ENCODE measurements at regions not wholly inside any gene's neighbourhood (a gene's known extent, or its start where the extent isn't known, plus 50 kb on each side); places are given as distances from the start of the nearest gene placed in this dataset.

DNA sequence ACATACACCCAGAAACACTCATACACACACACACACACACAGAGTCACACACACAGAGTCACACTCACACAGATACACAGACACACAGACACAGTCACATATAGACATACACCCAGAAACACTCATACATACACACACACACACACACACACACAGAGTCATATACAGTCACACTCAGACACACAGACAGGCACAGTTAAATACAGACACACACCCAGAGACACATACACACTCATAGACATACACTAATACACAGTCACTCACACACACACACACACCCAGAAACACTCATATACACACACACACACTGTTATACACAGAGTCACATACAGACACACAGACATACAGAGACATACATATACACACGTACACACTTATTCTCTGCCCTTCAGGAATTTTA, 250.9 kb downstream of the QKI start:
- Histone ChIP-seq H3K4me3 (no peak overlapping the region), H3K4me2 (peak overlapping the region; percentile 7 to 95 (median 93); a peak in 17 of 22 replicates), H3K27ac (peak overlapping the region in 10 of 11 experiments; percentile 9 to 93 (median 66); a peak in 11 of 22 replicates), H3K9ac (no peak overlapping the region), H3K9me3 (replicated peaks in 1 of 11) (peaks cover 0 to 4% (median 0%) of the 10 kb centered on the region in 11 experiments; a peak in 1 of 22 replicates), H3K4me1 (peaks cover 50 to 84% (median 65%) of the 10 kb centered on the region in 10 experiments), H3K36me3 (no peaks in the 10 kb centered on the region), H3K27me3 (no peaks in the 10 kb centered on the region), H4K20me1 (no peaks in the 10 kb centered on the region)
- TF ChIP-seq Cebpa-rat (IDR thresholded peaks at IDR 0.05) = no peak

- Histone ChIP-seq H3K27me3 (no peaks in the 10 kb centered on the region), H3K4me1 (peaks cover 43 to 75% (median 56%) of the 10 kb centered on the region in 10 experiments), H3K27ac (peak overlapping the region in 2 of 11 experiments; percentile 30 to 56; a peak in 3 of 22 replicates), H3K36me3 (no peaks in the 10 kb centered on the region), H4K20me1 (no peaks in the 10 kb centered on the region), H3K4me2 (no peak overlapping the region), H3K9me3 (replicated peaks in 1 of 11) (peaks cover 0 to 4% (median 0%) of the 10 kb centered on the region in 11 experiments; a peak in 1 of 22 replicates), H3K4me3 (no peak overlapping the region), H3K9ac (no peak overlapping the region)
- TF ChIP-seq Cebpa-rat (IDR thresholded peaks at IDR 0.05) = no peak
These were observed 249.1 kb downstream of the QKI start for GRCh38 chr6:163663575-163663974.

DNA sequence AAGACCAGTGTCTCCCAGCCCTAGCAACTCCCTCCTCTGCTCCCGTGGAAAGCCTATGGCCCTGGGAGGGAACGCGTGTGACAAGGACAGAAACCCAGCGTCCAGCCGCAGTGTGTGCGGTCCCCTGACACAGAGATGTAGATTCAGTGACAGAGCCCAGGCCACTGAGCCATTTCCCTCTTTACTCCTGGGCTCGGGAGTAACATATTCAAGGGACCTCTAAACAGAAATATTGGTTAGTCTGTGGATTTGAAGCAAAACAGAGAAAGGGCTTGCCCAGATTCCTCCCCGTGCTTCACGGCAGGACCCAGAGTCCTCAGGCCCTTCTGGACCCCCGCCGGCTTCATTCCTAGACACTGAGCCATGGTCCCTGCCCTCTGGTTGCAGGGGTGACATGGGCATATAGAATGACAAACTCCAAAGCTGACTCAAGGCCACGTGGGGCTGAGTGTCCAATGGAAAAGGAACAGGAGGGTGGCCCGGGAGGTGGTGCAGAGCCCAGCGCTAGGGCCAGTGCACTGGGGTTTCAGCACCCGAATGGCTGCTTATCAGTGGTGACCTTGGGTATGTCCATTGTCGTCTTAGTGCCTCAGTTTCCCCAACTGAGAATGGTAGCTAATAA, 248.2 kb downstream of the QKI start:
- H3K27ac ChIP-seq = peak overlapping the region in 5 of 11 experiments; percentile 10 to 56 (median 30); a peak in 5 of 22 replicates

GRCh38 chr6:163661272-163661671, 246.8 kb downstream of the QKI start:
- H3K27ac ChIP-seq = peak overlapping the region in 9 of 11 experiments; percentile 2 to 56 (median 49); a peak in 15 of 22 replicates
- peaks cover 21 to 60% (median 35%) of the 10 kb centered on the region in 10 experiments for H3K4me1 ChIP-seq
- peak overlapping the region; percentile 24 to 82 (median 65) for H3K4me2 ChIP-seq
- no peak overlapping the region for H3K4me3 ChIP-seq
- H3K36me3 ChIP-seq = no peaks in the 10 kb centered on the region
- no peak for TF ChIP-seq Cebpa-rat (IDR thresholded peaks at IDR 0.05)
- H3K9me3 ChIP-seq (replicated peaks in 1 of 11) = peaks cover 0 to 9% (median 0%) of the 10 kb centered on the region in 11 experiments; a peak in 7 of 22 replicates
- H4K20me1 ChIP-seq = no peaks in the 10 kb centered on the region
- peak overlapping the region in 5 of 11 experiments; percentile 8 to 36 (median 16); a peak in 3 of 22 replicates for H3K9ac ChIP-seq
- H3K27me3 ChIP-seq = no peaks in the 10 kb centered on the region

More for the DNA sequence above, 248.2 kb downstream of the QKI start:
- Histone ChIP-seq H3K36me3 (no peaks in the 10 kb centered on the region), H3K4me2 (peak overlapping the region in 7 of 11 experiments; percentile 50 to 82 (median 72); a peak in 8 of 22 replicates), H3K4me1 (peaks cover 34 to 73% (median 48%) of the 10 kb centered on the region in 10 experiments), H3K4me3 (no peak overlapping the region), H3K9me3 (replicated peaks in 1 of 11) (peaks cover 0 to 4% (median 0%) of the 10 kb centered on the region in 11 experiments; a peak in 1 of 22 replicates), H4K20me1 (no peaks in the 10 kb centered on the region), H3K27me3 (no peaks in the 10 kb centered on the region), H3K9ac (no peak overlapping the region; a peak in 1 of 22 replicates)
- TF ChIP-seq Cebpa-rat (IDR thresholded peaks at IDR 0.05) = no peak

GRCh38 chr6:163659803-163660202, 245.3 kb downstream of the QKI start:
- Histone ChIP-seq H3K9ac (no peak overlapping the region), H4K20me1 (no peaks in the 10 kb centered on the region), H3K36me3 (no peaks in the 10 kb centered on the region), H3K27me3 (no peaks in the 10 kb centered on the region), H3K4me3 (no peak overlapping the region), H3K27ac (no peak overlapping the region), H3K9me3 (replicated peaks in 1 of 11) (peaks cover 0 to 9% (median 4%) of the 10 kb centered on the region in 11 experiments; a peak in 8 of 22 replicates), H3K4me2 (peak overlapping the region in 2 of 11 experiments; percentile 66 to 72; a peak in 4 of 22 replicates), H3K4me1 (peaks cover 12 to 46% (median 24%) of the 10 kb centered on the region in 10 experiments)
- TF ChIP-seq Cebpa-rat (IDR thresholded peaks at IDR 0.05) = no peak

DNA sequence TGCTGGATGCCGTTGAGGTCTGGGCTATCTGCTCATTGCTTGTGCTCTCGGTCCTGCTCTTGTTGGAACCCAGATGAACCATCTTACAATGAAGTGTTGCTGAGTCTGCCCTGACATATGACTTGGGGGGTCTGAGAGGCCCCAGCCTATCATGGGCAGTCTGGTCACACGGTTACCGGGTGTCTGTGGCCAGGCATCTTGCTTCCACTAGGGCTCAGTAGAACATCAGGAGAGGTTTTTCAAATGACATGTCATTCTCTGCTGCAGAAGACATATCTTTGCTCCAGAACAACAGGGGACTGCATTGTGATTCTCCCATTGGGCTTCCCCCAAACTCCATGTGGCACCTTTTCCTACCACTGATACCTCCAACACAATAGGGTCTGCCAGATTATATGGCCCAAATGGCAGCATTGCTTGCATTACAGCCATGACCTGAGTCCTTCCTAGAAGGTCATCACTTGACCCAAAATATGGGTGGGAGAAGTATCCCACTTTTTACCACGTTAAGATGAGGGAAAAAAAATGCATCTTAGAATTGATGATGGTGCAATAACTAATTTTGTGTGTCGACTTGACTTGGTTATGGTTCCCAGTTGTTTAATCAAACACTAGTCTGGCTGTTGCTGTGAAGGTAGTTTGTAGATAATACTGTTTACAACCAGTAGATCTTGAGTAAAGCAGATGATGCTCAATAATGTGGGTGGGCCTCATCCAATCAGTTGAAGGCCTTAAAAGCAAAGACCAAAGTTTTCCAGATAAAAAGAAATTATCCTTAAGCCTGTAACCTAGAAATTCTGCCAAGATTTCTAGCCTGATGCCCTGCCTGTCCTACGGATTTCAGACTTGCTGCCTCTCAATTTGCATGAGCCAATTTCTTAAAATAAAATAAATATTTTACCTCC, 241.0 kb downstream of the QKI start:
- no peak for TF ChIP-seq Cebpa-rat (IDR thresholded peaks at IDR 0.05)
- Histone ChIP-seq H3K9me3 (replicated peaks in 1 of 11) (peaks cover 0 to 9% (median 0%) of the 10 kb centered on the region in 11 experiments; a peak in 7 of 22 replicates), H4K20me1 (no peaks in the 10 kb centered on the region), H3K36me3 (no peaks in the 10 kb centered on the region), H3K4me2 (no peak overlapping the region), H3K4me1 (peaks cover 0 to 15% (median 2%) of the 10 kb centered on the region in 10 experiments; a peak in 15 of 20 replicates), H3K27ac (no peak overlapping the region), H3K9ac (no peak overlapping the region), H3K4me3 (no peak overlapping the region), H3K27me3 (no peaks in the 10 kb centered on the region)

GRCh38 chr6:163651915-163652668, 237.6 kb downstream of the QKI start:
- H3K27me3 ChIP-seq = no peaks in the 10 kb centered on the region
- no peaks in the 10 kb centered on the region for H4K20me1 ChIP-seq
- H3K9ac ChIP-seq = no peak overlapping the region
- 0 out of 20 replicates have a peak, but pooled peaks cover 0 to 4% (median 0%) of the 10 kb centered on the region in 10 experiments for H3K4me1 ChIP-seq
- H3K4me2 ChIP-seq = no peak overlapping the region
- no peaks in the 10 kb centered on the region for H3K36me3 ChIP-seq
- H3K27ac ChIP-seq = no peak overlapping the region
- TF ChIP-seq Cebpa-rat (IDR thresholded peaks at IDR 0.05) = no peak
- no peak overlapping the region for H3K4me3 ChIP-seq
- peaks cover 0 to 5% (median 0%) of the 10 kb centered on the region in 11 experiments; a peak in 3 of 22 replicates for H3K9me3 ChIP-seq (replicated peaks in 1 of 11)

DNA sequence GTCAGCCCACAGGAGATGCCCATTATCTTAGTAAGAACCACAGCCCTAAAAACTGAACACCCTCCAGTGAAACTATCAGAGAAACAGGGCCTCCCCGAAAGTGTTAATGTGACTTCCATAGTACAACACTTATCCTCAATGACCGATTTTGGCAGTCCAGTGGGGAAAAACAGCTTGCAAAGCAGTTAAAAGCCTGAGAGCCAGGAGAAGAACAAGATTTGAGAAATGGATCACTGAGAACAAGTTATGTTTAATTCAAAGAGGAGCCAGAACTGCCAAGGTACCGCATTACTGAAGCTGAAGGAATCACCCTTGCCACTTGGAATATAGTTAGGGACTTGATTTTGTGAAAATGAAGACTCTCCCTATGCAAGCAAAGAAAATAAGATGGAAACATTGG, 236.9 kb downstream of the QKI start:
- no peak overlapping the region for H3K4me2 ChIP-seq
- H3K27ac ChIP-seq = no peak overlapping the region
- H3K4me1 ChIP-seq = 0 out of 20 replicates have a peak, but pooled peaks cover 0 to 4% (median 0%) of the 10 kb centered on the region in 10 experiments
- no peaks in the 10 kb centered on the region for H3K27me3 ChIP-seq
- no peak overlapping the region for H3K9ac ChIP-seq
- no peaks in the 10 kb centered on the region for H4K20me1 ChIP-seq
- H3K4me3 ChIP-seq = no peak overlapping the region
- no peak for TF ChIP-seq Cebpa-rat (IDR thresholded peaks at IDR 0.05)
- H3K36me3 ChIP-seq = no peaks in the 10 kb centered on the region
- H3K9me3 ChIP-seq (replicated peaks in 1 of 11) = peaks cover 0 to 5% (median 0%) of the 10 kb centered on the region in 11 experiments; a peak in 1 of 22 replicates

Data from BLaER1 treated with 17β-estradiol and CSF1 and Interleukin-3, amounts not matched to agents 10 nM and 100 nM (cell line).